HK-2 (cell line): ENCODE measurements at regions not wholly inside any gene's neighbourhood (a gene's known extent, or its start where the extent isn't known, plus 50 kb on each side); places are given as distances from the start of the nearest gene placed in this dataset.
A peak's percentile ranks its signal among the peaks of the same experiment; 100 is the strongest.

Source experiments
- DNase-seq: peaks from one replicate; pipeline ENCODE4 v3.0.0-alpha.2; 2018; ENCODE audit not compliant: unreplicated experiment

GRCh38 chr10:85542152-85542551 lies 824.4 kb downstream of the GRID1 start:
- DNase-seq, result no peak

GRCh38 chr10:85542936-85543730 lies 823.5 kb downstream of the GRID1 start:
- DNase-seq, result no peak

GRCh38 chr10:85544956-85545355 lies 821.6 kb downstream of the GRID1 start:
- no peak for DNase-seq

- no peak for DNase-seq
Measured at GRCh38 chr10:85545874-85546273, 820.7 kb downstream of the GRID1 start.

- DNase-seq, result no peak
Measured at GRCh38 chr10:85547460-85548023, 819.1 kb downstream of the GRID1 start.

GRCh38 chr10:85548034-85548433 lies 818.6 kb downstream of the GRID1 start:
- peak; percentile 52 for DNase-seq
